ENCODE measurements at regions not wholly inside any gene's neighbourhood (a gene's known extent, or its start where the extent isn't known, plus 50 kb on each side); places are given as distances from the start of the nearest gene placed in this dataset.

DNA sequence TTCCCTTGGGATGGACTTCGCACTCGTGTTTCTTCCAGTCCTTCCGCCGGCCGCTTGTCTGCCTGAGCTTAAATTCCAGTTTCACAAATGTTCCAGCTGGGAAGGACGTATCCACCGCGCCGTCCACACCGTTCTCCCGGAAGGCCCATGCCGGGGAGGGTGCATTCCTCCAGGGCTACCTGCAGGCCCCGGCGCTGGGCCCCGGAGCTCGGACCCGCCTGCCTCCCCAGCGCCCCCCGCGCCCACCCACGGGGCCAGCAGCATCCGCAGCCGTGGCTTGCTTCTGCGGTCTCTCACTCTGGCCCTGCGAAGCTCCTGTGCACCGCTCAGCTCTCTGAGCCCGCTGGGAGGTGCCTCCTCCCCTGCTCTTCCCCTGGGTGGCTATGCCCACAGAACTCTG lies 2084.1 kb downstream of the TP53TG3F start:
- TF ChIP-seq, protein P1, sequence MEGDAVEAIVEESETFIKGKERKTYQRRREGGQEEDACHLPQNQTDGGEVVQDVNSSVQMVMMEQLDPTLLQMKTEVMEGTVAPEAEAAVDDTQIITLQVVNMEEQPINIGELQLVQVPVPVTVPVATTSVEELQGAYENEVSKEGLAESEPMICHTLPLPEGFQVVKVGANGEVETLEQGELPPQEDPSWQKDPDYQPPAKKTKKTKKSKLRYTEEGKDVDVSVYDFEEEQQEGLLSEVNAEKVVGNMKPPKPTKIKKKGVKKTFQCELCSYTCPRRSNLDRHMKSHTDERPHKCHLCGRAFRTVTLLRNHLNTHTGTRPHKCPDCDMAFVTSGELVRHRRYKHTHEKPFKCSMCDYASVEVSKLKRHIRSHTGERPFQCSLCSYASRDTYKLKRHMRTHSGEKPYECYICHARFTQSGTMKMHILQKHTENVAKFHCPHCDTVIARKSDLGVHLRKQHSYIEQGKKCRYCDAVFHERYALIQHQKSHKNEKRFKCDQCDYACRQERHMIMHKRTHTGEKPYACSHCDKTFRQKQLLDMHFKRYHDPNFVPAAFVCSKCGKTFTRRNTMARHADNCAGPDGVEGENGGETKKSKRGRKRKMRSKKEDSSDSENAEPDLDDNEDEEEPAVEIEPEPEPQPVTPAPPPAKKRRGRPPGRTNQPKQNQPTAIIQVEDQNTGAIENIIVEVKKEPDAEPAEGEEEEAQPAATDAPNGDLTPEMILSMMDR (IDR thresholded peaks at IDR 0.05 in 4 of 5, conservative IDR thresholded peaks at IDR 0.05 in 1 of 5) = no peak
- TF ChIP-seq POLR2A (IDR thresholded peaks at IDR 0.05) = no peak

Measured in gastrocnemius medialis (tissue), 4 donors.